Stimulated activated CD4-positive, alpha-beta T cell treated with anti-CD3 and anti-CD28 coated beads, Interleukin-15, amount 100 ng/mL, for 1 hour (primary cell): ENCODE measurements at regions not wholly inside any gene's neighbourhood (a gene's known extent, or its start where the extent isn't known, plus 50 kb on each side); places are given as distances from the start of the nearest gene placed in this dataset.

ENCODE experiments used
- DNase-seq, 2 donors: peaks; one replicate each; pipeline ENCODE4 v3.0.0-alpha.2; 2020; ENCODE audit warnings: low read depth in 1 of 2, low spot score in 1 of 2

DNA sequence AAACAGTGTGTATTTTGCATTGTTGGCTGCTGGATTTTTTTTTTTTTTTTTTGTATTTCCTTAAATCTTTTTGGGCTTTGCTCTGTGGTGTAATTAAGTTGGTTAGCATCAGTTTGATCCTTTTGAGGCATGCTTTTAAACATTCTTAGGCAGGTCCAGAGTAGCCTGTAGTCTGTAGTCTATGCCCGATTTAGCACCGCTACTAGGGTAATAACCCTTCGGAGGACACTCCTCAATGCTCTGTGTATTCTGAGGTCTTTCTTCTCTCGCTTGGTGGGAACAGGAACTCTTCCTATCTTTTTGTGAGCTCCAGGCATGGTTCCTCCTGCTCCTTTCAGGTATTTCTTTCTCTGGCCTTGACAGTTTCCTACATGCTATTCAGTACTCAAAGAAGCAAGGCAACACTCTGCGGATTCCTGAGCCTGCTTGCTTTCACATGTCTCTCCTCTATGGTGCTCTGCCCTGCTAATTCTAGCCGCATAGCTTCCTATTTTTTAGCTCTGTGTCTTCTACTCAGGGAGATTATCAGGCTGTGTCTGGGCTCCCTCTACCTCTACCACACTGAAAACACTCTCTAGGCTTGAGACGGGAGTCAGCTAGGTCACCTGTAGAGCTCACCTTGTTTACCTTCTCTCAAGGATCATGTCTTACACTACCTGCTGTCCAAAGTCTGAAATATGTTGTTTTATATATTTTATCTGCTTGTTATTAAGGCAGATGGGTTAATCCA lies 195.1 kb downstream of the NDFIP2 start:
- no peak for DNase-seq

DNA sequence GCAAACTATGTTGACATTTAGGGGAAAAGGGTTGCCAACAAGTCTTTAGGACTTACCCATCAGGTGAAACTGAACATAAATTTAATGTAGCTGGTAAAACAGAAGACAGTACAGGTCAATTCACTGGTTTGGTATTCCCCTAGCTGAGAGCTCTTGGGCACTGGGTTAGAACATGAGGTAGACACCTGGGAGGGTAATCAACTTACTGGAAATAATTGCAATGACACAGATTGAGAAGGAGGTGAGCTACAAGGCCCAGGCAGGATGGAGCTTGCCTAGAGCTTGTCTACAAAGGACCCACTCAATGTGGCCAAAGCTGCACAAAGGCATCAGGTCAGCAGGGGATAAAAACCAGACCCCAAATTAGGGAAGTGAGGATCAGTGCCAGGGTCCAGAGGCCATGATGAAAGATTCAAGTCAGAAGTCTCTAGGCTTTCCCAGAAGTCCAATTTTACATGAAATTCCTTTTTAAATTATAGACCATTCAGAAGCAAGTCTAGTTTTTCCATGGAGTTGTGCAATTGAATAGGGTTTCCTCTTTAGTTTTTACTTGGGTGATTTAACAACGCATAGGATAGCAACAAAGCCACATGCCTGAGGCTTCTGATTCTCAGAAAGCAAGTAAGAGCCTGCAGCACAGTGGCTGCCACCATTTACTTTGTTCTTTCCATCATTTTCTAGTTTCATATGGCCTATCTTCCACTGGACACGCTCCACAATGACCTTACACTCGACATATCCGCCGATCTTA lies 194.0 kb downstream of the NDFIP2 start:
- DNase-seq, result no peak

DNA sequence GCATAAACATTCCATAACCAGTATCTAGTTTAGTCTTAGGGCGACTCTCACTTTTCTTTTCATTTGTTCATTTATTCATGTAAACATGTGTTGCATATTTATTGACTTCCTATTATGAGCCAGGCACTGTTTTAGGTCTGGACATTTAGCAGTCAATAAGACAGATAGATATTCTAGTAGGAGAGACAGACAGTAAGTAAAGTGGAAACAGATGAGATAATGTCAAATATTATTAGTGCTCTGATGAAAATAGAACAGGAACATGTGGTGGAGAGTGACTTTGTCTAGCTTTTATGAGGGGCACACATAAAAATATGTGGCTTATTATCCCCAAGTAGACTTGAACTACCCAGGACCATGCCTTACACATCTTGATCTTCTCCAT lies 193.0 kb downstream of the NDFIP2 start:
- no peak for DNase-seq

DNA sequence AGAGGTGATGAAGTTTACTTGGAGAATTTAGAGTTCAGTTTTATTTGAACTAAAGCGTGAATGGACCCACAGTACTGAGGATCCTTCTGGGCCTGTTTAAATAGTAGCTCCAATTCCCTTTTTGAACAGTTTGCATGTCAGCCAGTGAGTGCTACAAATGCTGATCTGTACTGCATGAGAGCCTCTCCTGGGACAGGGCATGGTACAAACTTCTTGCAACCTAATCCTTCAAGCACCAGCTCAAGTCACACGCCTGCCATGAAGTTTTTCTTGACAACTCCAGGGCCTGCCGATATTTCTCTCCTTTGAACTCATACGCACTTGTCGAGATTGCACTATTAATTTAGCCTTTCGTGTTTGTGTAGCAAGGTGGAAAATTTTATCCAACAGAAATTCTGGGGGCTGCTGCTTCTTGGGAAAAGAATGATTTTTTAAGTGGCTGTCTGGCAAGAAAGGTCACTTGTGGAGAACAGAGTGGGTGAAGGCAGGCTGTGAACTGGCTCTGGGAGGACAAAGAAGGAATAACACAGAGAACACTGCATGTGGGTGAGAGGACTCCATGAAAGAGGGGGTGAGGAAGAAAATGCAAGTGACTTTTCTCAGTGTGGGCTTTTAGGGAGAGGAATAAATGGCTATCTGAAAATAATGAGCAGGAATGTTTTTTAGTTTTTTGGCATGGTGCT lies 192.5 kb downstream of the NDFIP2 start:
- DNase-seq, result no peak

DNA sequence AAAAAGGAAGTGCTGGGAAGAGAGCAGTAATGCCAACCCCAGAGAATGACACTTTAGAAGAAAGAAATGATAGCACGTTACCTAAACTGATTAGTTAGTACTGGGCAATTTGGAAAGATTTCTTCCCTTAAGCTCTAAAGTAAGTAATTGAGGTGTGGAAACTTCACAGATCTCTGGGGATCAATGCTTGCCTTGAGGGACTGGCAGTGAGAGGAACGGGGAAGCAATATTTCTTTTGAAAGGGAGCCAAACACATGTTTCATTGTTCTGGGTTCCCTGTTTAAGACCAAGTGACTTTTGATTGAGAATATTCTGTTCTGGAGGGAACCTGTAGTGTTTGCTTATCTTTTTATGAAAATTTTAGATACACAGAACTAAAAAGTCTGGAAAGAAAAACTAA lies 190.5 kb downstream of the NDFIP2 start:
- no peak for DNase-seq

DNA sequence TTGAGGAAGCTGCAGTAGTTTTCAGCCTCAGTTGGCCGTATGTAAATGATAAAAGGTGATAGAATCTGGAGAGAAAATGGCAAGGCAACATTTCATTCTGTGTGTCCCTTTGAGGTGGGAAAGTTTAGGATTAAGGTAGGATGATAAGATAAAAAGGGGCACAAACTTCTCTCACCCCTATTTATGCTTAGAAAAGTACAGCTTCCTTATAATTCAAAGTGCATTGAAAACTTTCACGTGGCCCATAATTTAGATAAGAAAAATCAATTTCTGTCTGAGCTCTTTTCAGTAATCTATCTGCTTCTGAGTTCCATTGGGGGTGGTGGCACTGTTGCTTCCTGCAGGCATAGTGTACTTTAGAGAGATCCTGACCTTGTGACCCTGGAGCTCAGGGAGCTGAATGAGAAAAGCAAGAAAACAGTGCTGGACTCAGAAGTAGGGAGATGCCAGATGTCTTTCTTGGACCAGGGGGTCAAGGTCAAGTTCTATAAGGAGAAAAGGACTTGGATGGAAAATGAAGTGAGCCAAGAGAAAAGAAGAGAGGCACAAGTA lies 187.3 kb downstream of the NDFIP2 start:
- no peak for DNase-seq

DNA sequence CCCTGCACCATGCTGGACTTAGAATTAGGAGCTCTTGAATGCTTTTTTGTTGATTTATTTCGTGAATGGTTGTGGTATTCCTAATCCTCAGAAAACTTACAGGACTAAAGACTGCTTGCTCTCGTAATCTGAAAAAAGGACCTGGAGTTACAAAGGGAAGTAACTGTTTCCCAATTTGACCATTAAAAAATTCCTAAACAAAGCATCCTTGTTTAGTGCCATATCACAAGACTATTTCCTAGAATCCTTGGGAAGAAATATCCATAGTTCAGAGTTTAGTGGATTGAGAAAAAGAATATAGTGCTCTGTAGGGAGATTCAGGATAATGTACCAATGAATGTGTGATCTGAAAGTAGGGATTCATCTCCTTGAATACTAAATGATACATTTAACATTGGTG lies 186.8 kb downstream of the NDFIP2 start:
- no peak for DNase-seq

DNA sequence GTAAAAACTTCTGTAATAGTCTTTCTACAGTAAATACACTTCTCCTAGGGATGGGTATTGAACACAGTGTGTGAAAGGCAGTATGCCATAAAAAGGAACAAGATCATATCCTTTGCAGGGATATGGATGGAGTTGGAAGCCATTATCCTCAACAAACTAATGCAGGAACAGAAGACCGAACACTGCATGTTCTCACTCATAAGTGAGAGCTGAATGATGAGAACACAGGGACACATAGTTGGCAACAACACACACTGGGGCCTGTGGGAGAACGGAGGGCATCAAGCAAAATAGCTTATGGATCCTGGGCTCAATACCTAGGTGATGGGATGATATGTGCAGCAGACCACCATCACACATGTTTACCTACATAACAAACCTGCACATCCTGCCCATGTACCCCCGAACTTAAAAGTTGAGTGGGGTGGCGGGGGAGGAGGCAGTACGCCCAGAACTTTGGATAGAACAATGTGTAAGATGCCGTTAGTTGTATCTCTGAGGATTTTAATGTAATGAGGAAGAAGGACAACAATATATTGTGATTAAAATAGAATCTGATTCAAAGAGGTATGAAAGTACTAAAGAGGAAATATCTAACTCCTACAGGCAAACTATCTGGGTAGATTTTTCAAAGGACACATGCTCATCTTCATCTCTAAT lies 183.2 kb downstream of the NDFIP2 start:
- DNase-seq, result no peak

DNA sequence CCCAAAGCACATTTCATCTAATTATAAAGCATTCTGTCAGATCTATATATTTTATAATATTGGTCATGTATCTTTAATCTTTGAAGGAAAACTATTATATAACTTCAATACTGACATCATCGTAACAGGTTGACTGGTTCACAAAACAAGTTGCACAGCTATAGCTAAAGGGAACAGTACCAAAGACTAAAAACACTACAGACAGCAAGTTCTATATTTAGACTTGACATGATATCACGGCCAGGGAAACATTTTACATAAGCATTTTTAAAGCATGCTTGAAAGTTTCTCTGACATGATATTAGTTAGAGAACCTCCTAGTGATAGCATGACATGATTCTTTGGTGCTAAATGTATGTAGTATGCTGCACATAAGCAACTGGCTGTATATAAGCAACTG lies 182.5 kb downstream of the NDFIP2 start:
- DNase-seq, result no peak

DNA sequence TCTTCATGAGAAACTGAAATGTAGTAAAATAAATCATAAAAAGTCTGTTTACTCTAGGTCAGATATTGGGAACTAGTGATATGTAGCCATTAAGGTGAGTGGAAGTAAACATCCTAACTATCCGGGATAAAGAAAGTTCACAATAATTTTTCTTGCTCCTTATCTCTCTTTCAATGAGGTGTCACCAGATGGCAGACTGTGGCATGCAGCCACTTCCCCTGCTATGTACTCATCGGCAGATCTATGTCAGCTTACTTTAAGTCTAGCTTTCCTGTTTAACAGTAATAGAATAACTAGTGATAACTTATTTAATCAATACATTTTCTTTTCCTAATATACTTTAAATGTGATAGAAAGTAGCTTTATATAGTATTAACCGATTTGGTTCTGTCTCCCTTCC lies 181.9 kb downstream of the NDFIP2 start:
- DNase-seq, result no peak

DNA sequence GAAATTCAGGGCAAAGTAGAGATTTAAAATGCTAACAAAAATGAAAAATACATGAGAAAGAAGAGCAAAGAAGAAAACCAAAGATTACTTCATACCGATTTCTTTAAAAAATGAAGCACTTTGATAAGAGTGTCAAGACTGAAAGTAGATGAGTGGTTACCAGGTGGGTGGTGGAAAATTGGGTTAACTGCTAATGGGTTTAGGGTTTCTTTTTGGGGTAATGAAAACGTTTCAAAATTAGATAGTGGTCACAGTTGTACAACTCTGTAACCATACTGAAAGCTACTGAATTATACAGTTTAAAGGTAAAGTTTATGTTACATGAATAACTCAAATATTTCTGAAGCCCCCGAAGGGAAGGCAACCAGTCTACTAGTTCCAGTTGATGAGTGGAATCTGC lies 179.4 kb downstream of the NDFIP2 start:
- DNase-seq, result no peak

DNA sequence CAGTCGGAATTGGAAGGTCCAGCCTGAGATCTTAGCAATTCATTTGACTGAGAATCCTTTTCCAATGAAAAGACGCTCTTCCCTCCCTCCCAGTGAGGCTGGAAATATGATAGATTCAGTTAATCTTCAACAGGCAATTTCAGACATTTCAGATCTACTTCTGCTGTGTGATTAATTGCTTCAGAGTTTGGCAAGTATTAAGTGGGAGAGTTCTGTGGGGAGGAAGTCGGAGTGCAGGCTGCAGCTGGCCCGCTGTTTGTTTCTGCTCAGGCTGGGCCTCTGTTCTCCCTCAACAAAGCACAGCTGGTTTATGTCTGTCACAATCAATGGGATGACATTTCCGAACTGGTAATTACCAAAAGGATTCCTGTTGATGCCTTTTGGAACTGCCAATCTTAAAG lies 178.2 kb downstream of the NDFIP2 start:
- no peak for DNase-seq

DNA sequence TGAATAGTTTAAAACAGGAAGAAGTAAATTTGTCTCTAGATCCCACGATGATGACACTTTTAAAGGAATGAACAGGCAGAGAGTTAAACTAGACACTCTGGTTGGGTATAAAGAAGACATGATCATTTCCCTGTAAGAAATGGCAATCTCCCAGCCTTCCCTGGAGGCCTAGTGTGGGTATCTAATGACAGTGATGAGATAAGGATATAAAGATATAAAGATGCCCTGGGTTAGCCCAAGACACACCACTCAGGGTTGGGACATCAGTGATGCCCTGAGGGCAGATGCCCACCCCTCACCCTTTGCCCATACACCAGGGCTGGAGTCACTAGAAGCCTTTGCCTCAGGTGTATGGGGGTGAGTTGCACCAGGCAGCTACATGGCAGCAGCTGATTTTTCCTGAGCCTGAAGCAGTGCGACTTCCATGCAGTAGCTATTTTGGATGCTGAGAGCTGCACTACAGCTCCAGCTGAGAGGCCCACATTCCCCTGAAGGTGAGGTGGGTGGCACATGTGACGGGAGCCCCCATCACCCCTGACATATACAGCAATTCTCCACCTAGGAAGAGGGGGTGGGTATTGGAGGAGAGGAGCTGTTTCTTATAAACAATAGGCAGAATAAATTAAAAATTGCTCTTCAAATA lies 177.5 kb downstream of the NDFIP2 start:
- no peak for DNase-seq

DNA sequence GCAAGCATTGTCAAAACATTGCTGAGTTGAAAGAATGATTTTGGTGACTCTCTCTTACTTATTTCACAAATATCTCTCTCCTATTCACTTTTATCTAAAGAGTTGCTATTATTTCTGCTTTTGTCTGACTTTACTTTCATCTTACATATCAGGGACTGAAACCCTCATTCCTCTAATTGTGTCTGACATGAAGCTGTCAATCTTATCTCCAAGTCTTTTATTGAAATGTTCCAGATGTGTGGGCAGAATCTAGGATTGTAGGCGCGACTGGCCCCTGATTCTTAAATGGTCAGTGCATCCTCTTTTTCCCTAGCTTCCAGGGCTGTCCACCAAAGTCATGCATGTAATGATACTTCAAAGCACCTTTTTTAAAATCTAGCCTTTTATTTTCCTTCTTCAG lies 174.6 kb downstream of the NDFIP2 start:
- DNase-seq, result no peak

DNA sequence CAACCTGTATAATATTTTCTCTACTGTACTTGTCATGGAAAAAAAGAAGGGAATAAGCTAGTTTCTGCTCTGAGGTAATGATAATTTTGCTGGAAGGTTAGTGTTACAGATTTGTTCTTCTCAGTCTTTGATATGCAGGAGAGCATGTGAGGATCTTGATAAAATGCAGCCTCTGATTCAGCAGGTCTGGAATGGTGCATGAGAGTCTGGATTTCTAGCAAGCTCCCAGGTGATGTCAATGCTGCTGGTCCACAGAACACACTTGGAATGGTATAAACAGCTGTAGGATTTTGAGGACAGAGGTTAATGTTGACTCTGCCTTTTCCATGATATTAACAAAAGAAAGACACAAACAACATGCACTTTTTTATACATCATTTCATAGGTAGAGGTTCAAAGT lies 173.6 kb downstream of the NDFIP2 start:
- DNase-seq, result no peak

DNA sequence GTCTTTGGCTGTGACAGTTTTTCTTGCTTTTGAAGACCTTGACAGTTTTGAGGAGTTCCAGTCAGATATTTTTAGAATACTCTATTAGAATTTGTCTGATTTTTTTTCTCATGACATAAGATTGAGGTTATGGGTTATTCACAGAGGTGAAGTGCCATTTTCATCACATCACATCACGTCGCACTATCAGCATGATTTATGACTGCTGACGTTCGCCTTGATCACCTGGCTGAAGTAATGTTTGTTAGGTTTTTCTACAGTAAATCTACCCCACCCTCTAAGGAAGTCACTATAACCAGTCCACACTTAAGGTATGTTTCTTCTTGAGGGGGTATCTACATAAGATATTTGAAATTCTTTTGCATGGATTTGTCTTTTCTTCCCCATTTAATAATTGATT lies 169.7 kb downstream of the NDFIP2 start:
- no peak for DNase-seq

DNA sequence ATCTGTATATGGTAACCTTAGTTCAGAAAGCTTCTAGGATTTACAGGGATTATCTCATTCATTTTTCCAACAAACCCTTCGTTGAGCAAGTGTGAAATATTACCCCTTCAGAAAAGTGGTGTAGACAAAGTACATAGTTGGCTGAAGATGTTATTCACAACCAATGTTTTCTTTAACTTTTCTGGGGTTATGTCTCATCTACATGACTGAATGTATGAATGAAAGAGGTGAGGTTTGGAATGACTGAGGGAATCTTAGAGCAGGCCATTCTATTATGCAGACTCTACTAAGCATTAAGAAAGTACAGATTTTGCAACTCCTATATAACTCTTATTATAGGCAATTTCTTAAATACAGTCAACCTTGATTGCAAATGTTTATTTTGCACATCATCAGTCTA lies 167.2 kb downstream of the NDFIP2 start:
- DNase-seq, result no peak

DNA sequence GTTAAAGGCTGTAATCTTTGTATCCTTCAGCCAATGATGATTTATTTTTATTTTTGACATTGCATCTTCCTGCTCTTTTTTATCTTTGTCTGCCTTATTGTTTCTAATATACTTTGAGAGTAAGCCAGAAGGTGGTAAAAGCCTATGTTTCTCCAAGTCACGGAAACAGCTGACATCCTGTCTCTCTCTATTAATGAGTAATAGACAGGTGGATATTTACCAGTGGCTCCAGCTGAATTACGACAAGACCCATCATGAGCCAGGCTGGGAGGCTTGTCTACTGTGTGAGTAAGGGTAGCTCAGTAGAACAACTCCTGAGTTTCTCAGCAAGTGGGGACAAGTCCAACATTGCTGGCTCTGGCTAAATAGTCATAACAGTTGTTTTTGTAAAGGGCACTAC lies 166.6 kb downstream of the NDFIP2 start:
- DNase-seq, result no peak

DNA sequence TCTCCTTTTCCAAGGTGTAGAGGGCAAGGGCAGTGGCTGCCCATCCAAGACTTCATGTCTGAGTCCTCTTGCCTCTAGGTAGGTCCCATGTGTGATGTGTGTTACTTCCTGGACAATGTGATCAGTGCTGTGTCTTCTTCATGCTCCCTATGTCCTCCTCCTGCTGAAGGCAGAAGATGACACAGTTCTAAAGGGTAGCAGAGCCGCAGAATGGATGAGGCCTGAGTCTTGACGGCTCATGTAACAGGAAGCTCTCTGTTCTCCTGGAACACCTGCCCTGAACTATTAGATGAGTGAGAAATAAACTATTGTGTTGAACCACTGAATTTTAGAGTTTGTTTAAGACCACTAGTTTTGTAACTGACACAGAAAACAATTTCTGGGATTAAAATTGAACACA lies 165.9 kb downstream of the NDFIP2 start:
- no peak for DNase-seq

DNA sequence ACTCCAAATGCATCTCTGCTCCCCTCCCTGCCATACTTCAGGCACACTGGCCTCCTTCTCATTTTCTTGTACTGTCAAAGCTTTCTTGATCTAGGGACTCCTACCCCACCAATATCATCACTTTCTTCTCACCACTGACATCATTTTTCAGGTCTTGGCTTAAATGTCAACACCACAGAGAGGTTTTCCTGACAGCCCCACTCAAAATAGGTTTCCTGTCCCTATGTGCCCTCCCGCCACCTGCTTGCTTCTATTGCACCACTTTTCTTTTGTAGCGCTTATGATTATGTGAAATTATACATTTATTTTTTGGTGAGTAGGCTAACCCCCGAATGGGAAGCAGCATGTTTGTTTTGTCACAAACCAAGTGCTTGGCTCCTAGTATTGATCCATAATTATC lies 164.6 kb downstream of the NDFIP2 start:
- DNase-seq, result no peak

DNA sequence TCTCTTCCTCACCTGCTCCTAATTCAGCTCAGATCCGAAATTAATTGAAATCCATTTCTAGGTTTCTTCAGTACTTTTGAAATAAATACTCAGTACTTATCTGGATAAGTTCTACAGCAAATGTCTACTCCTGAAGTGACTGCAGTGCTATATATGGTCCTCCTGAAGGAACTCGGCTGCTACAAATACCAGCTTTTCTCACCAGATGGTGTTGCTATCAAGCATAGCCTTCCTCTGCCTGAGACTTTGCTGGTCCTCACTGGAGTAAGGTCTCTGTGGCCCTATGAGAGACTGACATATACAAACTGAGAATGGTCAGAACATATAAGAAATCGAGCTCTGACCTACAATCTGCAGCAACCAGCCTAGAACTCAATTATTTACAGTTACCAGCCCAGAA lies 161.6 kb downstream of the NDFIP2 start:
- no peak for DNase-seq
